Lung (tissue), 11 donors: ENCODE measurements at regions not wholly inside any gene's neighbourhood (a gene's known extent, or its start where the extent isn't known, plus 50 kb on each side); places are given as distances from the start of the nearest gene placed in this dataset.

ENCODE experiments used
- ATAC-seq: fragments of 200-7000 bp; cut with Tn5 transposase; one replicate; pipeline ENCODE4 v1.9.1; 2020; ENCODE audit warnings: moderate number of reproducible peaks; ENCODE audit not compliant: insufficient read depth, low FRiP score
- DNase-seq, 3 donors: peaks; one replicate each; pipeline ENCODE4 v3.0.0-alpha.2; 2013 to 2017
- H3K27ac ChIP-seq, 2 donors: one replicate each; pipeline ENCODE4 v1.5.1; 2013; ENCODE audit warnings: mild to moderate bottlenecking in 2 of 2, moderate library complexity in 2 of 2, control low read depth in 1 of 2, inconsistent platforms in 1 of 2, low read depth in 1 of 2, low read length in 1 of 2
- H3K27me3 ChIP-seq, 3 donors: one replicate each; pipeline ENCODE4 v1.5.1; 2013; ENCODE audit warnings: low read length in 2 of 3; ENCODE audit not compliant: control insufficient read depth in 3 of 3, insufficient read depth in 3 of 3
- H3K36me3 ChIP-seq, 4 donors: one replicate each; pipeline ENCODE4 v1.5.1; 2013; ENCODE audit warnings: low read length in 4 of 4, mild to moderate bottlenecking in 1 of 4, moderate library complexity in 1 of 4; ENCODE audit not compliant: control insufficient read depth in 4 of 4, insufficient read depth in 4 of 4
- H3K4me1 ChIP-seq, 5 donors: one replicate each; pipeline ENCODE4 v1.5.1; 2013; ENCODE audit warnings: low read length in 5 of 5, mild to moderate bottlenecking in 2 of 5, moderate library complexity in 1 of 5; ENCODE audit not compliant: control insufficient read depth in 5 of 5, insufficient read depth in 5 of 5
- H3K4me3 ChIP-seq: one replicate; pipeline ENCODE4 v1.5.1; 2013; ENCODE audit warnings: mild to moderate bottlenecking, control low read depth, moderate library complexity
- H3K9ac ChIP-seq, 2 donors: one replicate each; pipeline ENCODE4 v1.5.1; 2013; ENCODE audit warnings: low read length in 2 of 2, control low read depth in 1 of 2; ENCODE audit not compliant: insufficient read depth in 1 of 2
- H3K9me3 ChIP-seq, 4 donors: one replicate each; pipeline ENCODE4 v1.5.1; 2013; ENCODE audit warnings: low read length in 3 of 4, mild to moderate bottlenecking in 1 of 4, moderate library complexity in 1 of 4; ENCODE audit not compliant: control insufficient read depth in 4 of 4, insufficient read depth in 3 of 4
- WGBS, 2 donors: extraction: QIAGEN DNeasy Blood & Tissue Kit; methylation state at CpG; one replicate each; pipeline ENCODE4 v1.1.7; 2013; 5-methylcytosine and 5-hydroxymethylcytosine counted together
- TF ChIP-seq, protein P1 (sequence below): IDR thresholded peaks from 2 replicates; pipeline ENCODE4 v1.5.1; 2012; ENCODE audit warnings: mild to moderate bottlenecking; ENCODE audit errors: control extremely low read depth, extremely low read depth
- donor health status: control.
- donor health status: control.
- donor health status: Bipolar disorder and iron deficiency.
- donor health status: healthy.
- donor health status: DM: yes; HTN: yes; CAD: no.

GRCh38 chr22:48743601-48744282, 1083.9 kb downstream of the BRD1 start:
- DNase-seq, result no peak
- Histone ChIP-seq H3K4me3 (no peak overlapping the region), H3K27ac (no peak overlapping the region), H3K9me3 (peaks cover 0 to 9% (median 0%) of the 10 kb centered on the region in 4 donors), H3K9ac (no peak overlapping the region), H3K36me3 (no peaks in the 10 kb centered on the region), H3K27me3 (no peaks in the 10 kb centered on the region), H3K4me1 (no peaks in the 10 kb centered on the region)
- WGBS, 2 donors, result 92 to 93% methylated on average over 32 of the region's 32 CpGs
- no peak for ATAC-seq
- TF ChIP-seq, protein P1, sequence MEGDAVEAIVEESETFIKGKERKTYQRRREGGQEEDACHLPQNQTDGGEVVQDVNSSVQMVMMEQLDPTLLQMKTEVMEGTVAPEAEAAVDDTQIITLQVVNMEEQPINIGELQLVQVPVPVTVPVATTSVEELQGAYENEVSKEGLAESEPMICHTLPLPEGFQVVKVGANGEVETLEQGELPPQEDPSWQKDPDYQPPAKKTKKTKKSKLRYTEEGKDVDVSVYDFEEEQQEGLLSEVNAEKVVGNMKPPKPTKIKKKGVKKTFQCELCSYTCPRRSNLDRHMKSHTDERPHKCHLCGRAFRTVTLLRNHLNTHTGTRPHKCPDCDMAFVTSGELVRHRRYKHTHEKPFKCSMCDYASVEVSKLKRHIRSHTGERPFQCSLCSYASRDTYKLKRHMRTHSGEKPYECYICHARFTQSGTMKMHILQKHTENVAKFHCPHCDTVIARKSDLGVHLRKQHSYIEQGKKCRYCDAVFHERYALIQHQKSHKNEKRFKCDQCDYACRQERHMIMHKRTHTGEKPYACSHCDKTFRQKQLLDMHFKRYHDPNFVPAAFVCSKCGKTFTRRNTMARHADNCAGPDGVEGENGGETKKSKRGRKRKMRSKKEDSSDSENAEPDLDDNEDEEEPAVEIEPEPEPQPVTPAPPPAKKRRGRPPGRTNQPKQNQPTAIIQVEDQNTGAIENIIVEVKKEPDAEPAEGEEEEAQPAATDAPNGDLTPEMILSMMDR, result no peak

GRCh38 chr22:48742556-48743343, 1084.9 kb downstream of the BRD1 start:
- TF ChIP-seq, protein P1, result no peak
- Histone ChIP-seq H3K36me3 (no peaks in the 10 kb centered on the region), H3K27me3 (no peaks in the 10 kb centered on the region), H3K9ac (no peak overlapping the region), H3K27ac (no peak overlapping the region), H3K4me1 (no peaks in the 10 kb centered on the region), H3K4me3 (no peak overlapping the region), H3K9me3 (peaks cover 0 to 9% (median 0%) of the 10 kb centered on the region in 4 donors)
- 92 to 96% methylated on average over 39 of the region's 39 CpGs for WGBS, 2 donors
- DNase-seq (no peak), ATAC-seq (no peak)

GRCh38 chr22:48742191-48742555, 1085.5 kb downstream of the BRD1 start:
- no peaks in the 10 kb centered on the region for H3K27me3 ChIP-seq
- WGBS, 2 donors, result 96 to 97% methylated on average over 17 of the region's 17 CpGs
- no peak overlapping the region for H3K9ac ChIP-seq
- no peak for DNase-seq
- no peaks in the 10 kb centered on the region for H3K36me3 ChIP-seq
- H3K4me1 ChIP-seq, result no peaks in the 10 kb centered on the region
- ATAC-seq, result no peak
- peaks cover 0 to 9% (median 0%) of the 10 kb centered on the region in 4 donors for H3K9me3 ChIP-seq
- H3K4me3 ChIP-seq, result no peak overlapping the region
- H3K27ac ChIP-seq, result no peak overlapping the region
- TF ChIP-seq, protein P1, result no peak
